Astrocyte of the spinal cord (primary cell): ENCODE measurements at regions not wholly inside any gene's neighbourhood (a gene's known extent, or its start where the extent isn't known, plus 50 kb on each side); places are given as distances from the start of the nearest gene placed in this dataset.

Source experiments
- DNase-seq: peaks from one replicate; pipeline ENCODE4 v3.0.0; 2011; ENCODE audit warnings: low read depth, low spot score
- H3K4me3 ChIP-seq: 2 replicates; pipeline ENCODE4 v1.5.1; 2011; ENCODE audit warnings: low read depth, mild to moderate bottlenecking, low read length, moderate library complexity
- in situ Hi-C: cut with HindIII; loops from 2 replicates; pipeline ENCODE4 v1.10.0; 2017; ENCODE audit warnings: low sequenced_read_pairs
- TF ChIP-seq, protein P1 (sequence below): IDR thresholded peaks from 2 replicates; pipeline ENCODE4 v1.5.1; 2012; ENCODE audit warnings: low read depth, mild to moderate bottlenecking, low read length, inconsistent platforms

- no peak overlapping the region for H3K4me3 ChIP-seq
- in situ Hi-C loops = no loop called here
- no peak for DNase-seq
- TF ChIP-seq, protein P1, sequence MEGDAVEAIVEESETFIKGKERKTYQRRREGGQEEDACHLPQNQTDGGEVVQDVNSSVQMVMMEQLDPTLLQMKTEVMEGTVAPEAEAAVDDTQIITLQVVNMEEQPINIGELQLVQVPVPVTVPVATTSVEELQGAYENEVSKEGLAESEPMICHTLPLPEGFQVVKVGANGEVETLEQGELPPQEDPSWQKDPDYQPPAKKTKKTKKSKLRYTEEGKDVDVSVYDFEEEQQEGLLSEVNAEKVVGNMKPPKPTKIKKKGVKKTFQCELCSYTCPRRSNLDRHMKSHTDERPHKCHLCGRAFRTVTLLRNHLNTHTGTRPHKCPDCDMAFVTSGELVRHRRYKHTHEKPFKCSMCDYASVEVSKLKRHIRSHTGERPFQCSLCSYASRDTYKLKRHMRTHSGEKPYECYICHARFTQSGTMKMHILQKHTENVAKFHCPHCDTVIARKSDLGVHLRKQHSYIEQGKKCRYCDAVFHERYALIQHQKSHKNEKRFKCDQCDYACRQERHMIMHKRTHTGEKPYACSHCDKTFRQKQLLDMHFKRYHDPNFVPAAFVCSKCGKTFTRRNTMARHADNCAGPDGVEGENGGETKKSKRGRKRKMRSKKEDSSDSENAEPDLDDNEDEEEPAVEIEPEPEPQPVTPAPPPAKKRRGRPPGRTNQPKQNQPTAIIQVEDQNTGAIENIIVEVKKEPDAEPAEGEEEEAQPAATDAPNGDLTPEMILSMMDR = no peak
Measured at GRCh38 chr4:138891631-138892031, 124.0 kb upstream of the NOCT start.

GRCh38 chr4:138890891-138891570 lies 124.5 kb upstream of the NOCT start:
- in situ Hi-C loops = no loop called here
- TF ChIP-seq, protein P1 = no peak
- DNase-seq = no peak
- no peak overlapping the region for H3K4me3 ChIP-seq

GRCh38 chr4:138889216-138889615 lies 126.4 kb upstream of the NOCT start:
- no peak overlapping the region for H3K4me3 ChIP-seq
- no peak for DNase-seq
- TF ChIP-seq, protein P1 = no peak
- in situ Hi-C loops = no loop called here

DNA sequence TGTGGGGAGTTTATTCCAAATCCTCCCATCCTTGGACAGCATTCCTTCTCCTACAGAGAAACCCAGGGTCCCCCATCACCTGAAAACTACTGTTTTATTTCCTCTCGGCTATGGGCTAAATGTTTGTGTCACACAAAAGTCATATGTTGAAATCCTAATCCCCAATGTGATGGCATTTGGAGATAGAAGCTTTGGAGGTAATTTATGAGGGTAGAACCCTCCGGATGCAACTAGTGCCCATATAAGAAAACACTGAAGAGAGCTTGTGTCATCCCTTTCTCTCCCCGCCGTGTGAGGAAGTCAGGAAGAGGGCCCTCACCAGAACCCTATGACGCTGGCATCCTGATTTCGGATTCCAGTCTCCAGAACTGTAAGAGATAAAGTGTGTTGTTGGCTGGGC lies 127.8 kb upstream of the NOCT start:
- no peak overlapping the region for H3K4me3 ChIP-seq
- TF ChIP-seq, protein P1 = no peak
- no peak for DNase-seq
- in situ Hi-C loops = no loop called here

DNA sequence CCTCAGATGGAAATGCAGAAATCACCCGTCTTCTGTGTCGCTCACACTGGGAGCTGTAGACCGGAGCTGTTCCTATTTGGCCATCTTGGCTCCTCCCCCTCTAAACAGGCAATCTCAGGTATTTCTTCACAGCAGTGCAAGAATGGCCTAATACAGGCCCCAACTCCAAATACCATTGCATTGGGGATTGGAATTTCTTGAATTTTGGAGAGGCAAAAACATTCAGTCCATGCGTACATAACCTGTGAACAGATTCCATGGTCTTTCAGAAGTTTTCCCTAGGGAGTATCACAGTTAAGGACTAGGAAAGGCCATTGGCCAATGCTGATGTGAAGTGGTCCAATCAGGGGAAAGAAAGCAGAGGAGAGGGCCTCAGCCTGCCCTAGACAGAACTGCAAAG lies 128.2 kb upstream of the NOCT start:
- in situ Hi-C loops = no loop called here
- DNase-seq = no peak
- TF ChIP-seq, protein P1 = no peak
- H3K4me3 ChIP-seq = no peak overlapping the region

- in situ Hi-C loops = no loop called here
- TF ChIP-seq, protein P1 = no peak
- H3K4me3 ChIP-seq = no peak overlapping the region
- DNase-seq = no peak
Measured at GRCh38 chr4:138879757-138880156, 135.8 kb upstream of the NOCT start.
